ENCODE measurements at regions not wholly inside any gene's neighbourhood (a gene's known extent, or its start where the extent isn't known, plus 50 kb on each side); places are given as distances from the start of the nearest gene placed in this dataset.

DNA sequence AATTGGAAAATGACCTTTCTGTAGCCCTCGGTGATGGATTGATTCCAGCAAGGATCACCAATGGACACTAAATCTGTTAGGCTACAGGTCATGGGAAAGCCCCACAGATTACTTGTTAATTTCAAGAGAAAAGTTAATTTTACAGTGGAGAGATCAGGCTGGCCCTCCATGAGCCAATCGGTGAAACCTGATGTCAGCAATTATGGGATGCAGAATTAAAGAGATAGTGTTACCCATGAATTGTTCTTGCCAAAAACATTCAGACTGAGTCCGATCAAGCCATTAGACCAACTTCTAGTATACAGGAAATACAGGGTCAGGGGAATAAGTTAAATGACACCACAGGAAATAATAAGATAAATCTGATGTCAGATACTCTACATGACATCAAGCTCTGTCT, 214.9 kb upstream of the SYNDIG1 start:
- TF ChIP-seq, protein P1, sequence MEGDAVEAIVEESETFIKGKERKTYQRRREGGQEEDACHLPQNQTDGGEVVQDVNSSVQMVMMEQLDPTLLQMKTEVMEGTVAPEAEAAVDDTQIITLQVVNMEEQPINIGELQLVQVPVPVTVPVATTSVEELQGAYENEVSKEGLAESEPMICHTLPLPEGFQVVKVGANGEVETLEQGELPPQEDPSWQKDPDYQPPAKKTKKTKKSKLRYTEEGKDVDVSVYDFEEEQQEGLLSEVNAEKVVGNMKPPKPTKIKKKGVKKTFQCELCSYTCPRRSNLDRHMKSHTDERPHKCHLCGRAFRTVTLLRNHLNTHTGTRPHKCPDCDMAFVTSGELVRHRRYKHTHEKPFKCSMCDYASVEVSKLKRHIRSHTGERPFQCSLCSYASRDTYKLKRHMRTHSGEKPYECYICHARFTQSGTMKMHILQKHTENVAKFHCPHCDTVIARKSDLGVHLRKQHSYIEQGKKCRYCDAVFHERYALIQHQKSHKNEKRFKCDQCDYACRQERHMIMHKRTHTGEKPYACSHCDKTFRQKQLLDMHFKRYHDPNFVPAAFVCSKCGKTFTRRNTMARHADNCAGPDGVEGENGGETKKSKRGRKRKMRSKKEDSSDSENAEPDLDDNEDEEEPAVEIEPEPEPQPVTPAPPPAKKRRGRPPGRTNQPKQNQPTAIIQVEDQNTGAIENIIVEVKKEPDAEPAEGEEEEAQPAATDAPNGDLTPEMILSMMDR (IDR thresholded peaks at IDR 0.05; ENCODE audit: low read depth, low read length, missing input control): no peak
- TF ChIP-seq EGR1 (IDR thresholded peaks at IDR 0.05; ENCODE audit: low read depth in 2 of 2) (no peak), SP1 (IDR thresholded peaks at IDR 0.05) (no peak), GABPA (IDR thresholded peaks at IDR 0.05 in 1 of 2, conservative IDR thresholded peaks at IDR 0.05 in 1 of 2) (no peak)
- TF ChIP-seq, protein P2, sequence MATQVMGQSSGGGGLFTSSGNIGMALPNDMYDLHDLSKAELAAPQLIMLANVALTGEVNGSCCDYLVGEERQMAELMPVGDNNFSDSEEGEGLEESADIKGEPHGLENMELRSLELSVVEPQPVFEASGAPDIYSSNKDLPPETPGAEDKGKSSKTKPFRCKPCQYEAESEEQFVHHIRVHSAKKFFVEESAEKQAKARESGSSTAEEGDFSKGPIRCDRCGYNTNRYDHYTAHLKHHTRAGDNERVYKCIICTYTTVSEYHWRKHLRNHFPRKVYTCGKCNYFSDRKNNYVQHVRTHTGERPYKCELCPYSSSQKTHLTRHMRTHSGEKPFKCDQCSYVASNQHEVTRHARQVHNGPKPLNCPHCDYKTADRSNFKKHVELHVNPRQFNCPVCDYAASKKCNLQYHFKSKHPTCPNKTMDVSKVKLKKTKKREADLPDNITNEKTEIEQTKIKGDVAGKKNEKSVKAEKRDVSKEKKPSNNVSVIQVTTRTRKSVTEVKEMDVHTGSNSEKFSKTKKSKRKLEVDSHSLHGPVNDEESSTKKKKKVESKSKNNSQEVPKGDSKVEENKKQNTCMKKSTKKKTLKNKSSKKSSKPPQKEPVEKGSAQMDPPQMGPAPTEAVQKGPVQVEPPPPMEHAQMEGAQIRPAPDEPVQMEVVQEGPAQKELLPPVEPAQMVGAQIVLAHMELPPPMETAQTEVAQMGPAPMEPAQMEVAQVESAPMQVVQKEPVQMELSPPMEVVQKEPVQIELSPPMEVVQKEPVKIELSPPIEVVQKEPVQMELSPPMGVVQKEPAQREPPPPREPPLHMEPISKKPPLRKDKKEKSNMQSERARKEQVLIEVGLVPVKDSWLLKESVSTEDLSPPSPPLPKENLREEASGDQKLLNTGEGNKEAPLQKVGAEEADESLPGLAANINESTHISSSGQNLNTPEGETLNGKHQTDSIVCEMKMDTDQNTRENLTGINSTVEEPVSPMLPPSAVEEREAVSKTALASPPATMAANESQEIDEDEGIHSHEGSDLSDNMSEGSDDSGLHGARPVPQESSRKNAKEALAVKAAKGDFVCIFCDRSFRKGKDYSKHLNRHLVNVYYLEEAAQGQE (IDR thresholded peaks at IDR 0.05): no peak
- TF ChIP-seq, protein P3, sequence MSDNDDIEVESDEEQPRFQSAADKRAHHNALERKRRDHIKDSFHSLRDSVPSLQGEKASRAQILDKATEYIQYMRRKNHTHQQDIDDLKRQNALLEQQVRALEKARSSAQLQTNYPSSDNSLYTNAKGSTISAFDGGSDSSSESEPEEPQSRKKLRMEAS (IDR thresholded peaks at IDR 0.05): no peak
